Spleen (tissue), 7 donors: ENCODE measurements at regions not wholly inside any gene's neighbourhood (a gene's known extent, or its start where the extent isn't known, plus 50 kb on each side); places are given as distances from the start of the nearest gene placed in this dataset.

Experiments
- CTCF ChIP-seq, 11 experiments: fragments of 200-600 bp in 7 of 11; fragments of 450-650 bp in 4 of 11; sonication (generic) in 4 of 11; IDR thresholded peaks in 8 of 11; conservative IDR thresholded peaks in 3 of 11; 1 replicate in 7 of 11; 2 replicates in 4 of 11; pipeline versions ENCODE4 v1.4.0 to v1.8.0; 2016 to 2021; ENCODE audit warnings: antibody characterized with exemption in 11 of 11, inconsistent platforms in 4 of 11, mild to moderate bottlenecking in 1 of 11
- POLR2A ChIP-seq, 3 donors: fragments of 450-650 bp; IDR thresholded peaks; one replicate each; pipeline ENCODE4 v1.5.1; 2017; ENCODE audit warnings: antibody characterized with exemption in 3 of 3, mild to moderate bottlenecking in 1 of 3
- donor health status: DM: no; HTN: no; CAD: no; lungs with moderate emphysema.
- donor health status: DM: no; HTN: no; CAD: no.
- donor health status: DM: no; HTN: no; CAD: no.

GRCh38 chr18:56517196-56517595 is 121.2 kb downstream of the TXNL1 start:
- no peak for TF ChIP-seq POLR2A (IDR thresholded peaks at IDR 0.05)
- no peak for TF ChIP-seq CTCF (IDR thresholded peaks at IDR 0.05 in 8 of 11, conservative IDR thresholded peaks at IDR 0.05 in 3 of 11)
